AG09319 (cell line): ENCODE measurements at regions not wholly inside any gene's neighbourhood (a gene's known extent, or its start where the extent isn't known, plus 50 kb on each side); places are given as distances from the start of the nearest gene placed in this dataset.
"Not testable (repeated sequence)": the region's sequence is repeated elsewhere in the genome, so short reads cannot be mapped to it uniquely, and the experiment has no call there.

ENCODE experiments used
- DNase-seq: peaks from one replicate; pipeline ENCODE4 v3.0.0-alpha.2; 2010; ENCODE audit warnings: low read depth; ENCODE audit errors: extremely low read depth
- TF ChIP-seq, protein P1 (sequence below): IDR thresholded peaks from 2 replicates; pipeline ENCODE4 v1.5.1; 2011; ENCODE audit warnings: low read depth, mild to moderate bottlenecking, inconsistent platforms, low read length, moderate library complexity

- TF ChIP-seq, protein P1, sequence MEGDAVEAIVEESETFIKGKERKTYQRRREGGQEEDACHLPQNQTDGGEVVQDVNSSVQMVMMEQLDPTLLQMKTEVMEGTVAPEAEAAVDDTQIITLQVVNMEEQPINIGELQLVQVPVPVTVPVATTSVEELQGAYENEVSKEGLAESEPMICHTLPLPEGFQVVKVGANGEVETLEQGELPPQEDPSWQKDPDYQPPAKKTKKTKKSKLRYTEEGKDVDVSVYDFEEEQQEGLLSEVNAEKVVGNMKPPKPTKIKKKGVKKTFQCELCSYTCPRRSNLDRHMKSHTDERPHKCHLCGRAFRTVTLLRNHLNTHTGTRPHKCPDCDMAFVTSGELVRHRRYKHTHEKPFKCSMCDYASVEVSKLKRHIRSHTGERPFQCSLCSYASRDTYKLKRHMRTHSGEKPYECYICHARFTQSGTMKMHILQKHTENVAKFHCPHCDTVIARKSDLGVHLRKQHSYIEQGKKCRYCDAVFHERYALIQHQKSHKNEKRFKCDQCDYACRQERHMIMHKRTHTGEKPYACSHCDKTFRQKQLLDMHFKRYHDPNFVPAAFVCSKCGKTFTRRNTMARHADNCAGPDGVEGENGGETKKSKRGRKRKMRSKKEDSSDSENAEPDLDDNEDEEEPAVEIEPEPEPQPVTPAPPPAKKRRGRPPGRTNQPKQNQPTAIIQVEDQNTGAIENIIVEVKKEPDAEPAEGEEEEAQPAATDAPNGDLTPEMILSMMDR: no peak
- no peak for DNase-seq
These were observed 200.6 kb upstream of the IRAK1BP1 start for GRCh38 chr6:78666764-78667163.

- TF ChIP-seq, protein P1: no peak
- no peak for DNase-seq
These were observed 197.2 kb upstream of the IRAK1BP1 start for GRCh38 chr6:78670156-78670555.

GRCh38 chr6:78670802-78671201 lies 196.5 kb upstream of the IRAK1BP1 start:
- TF ChIP-seq, protein P1: no peak
- DNase-seq: no peak

- DNase-seq: not testable (repeated sequence)
These were observed 191.0 kb upstream of the IRAK1BP1 start for GRCh38 chr6:78676069-78677007.

DNA sequence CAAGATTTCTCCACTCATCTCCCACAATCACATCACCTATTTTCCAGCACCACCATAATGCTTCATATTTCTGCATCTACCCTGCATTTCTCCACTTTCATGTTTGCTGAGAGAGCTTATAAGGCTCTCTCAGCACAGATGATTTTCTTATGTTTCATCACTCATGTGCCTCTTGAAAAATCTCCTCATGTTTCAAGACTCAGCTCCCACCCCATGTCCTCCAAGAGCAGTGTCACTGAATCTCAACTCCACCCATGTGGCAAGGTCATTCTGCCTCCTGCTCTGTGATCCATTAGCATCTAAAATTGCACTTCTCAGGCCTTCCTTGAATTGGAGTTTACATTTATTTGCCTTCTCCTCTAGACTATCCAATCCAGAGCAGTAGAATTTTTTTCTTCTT lies 178.7 kb upstream of the IRAK1BP1 start:
- no peak for DNase-seq
- TF ChIP-seq, protein P1: no peak

DNA sequence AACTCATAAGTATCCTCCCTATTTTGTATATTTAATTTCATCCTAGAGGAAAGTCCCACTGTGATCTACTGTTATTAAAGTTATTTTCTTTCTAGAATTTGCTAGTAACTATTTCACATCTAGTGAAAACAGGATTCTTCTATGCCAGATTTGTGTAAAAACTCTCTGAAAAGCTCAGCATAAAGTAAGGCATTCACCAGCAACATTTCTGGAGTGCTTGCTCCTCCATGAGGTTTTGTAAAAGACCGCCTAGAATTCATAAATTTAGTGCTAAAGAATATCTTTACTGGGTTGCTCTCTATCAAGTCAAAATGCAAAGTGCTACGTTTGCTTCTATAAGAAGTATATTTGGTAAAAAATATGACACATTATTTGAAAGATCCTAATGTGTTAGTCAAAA lies 173.5 kb upstream of the IRAK1BP1 start:
- DNase-seq: no peak
- TF ChIP-seq, protein P1: no peak; the same call in 1 of the 2 replicates

GRCh38 chr6:78694628-78695027 lies 172.7 kb upstream of the IRAK1BP1 start:
- not testable (repeated sequence) for DNase-seq

DNA sequence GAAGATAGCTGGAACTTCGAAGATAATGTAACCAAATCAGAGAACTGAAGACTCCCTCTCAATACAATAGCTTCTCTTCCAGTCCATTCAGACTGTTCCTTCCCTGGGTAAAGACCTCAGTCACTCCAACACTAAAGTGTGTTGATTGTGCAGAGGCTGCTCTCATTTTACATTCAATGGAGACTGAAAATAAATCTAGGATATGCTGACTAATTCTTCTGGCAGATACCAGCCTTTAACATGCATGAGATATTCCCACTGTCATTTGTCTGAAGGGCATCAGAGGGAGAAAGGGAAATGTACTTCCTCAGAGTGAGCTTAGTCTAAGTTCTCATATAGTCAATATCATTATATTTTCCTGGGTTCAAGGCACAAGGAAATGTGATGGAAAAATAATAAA lies 166.4 kb upstream of the IRAK1BP1 start:
- DNase-seq: no peak
- TF ChIP-seq, protein P1: no peak
